Fibroblast of the aortic adventitia (primary cell): ENCODE measurements at regions not wholly inside any gene's neighbourhood (a gene's known extent, or its start where the extent isn't known, plus 50 kb on each side); places are given as distances from the start of the nearest gene placed in this dataset.

Source experiments
- DNase-seq: peaks from one replicate; pipeline ENCODE4 v3.0.0-alpha.2; 2010; ENCODE audit warnings: low read depth
- H3K4me3 ChIP-seq: 2 replicates; pipeline ENCODE4 v1.5.1; 2011; ENCODE audit warnings: low read depth, mild to moderate bottlenecking, control low read depth, low read length, moderate library complexity
- CTCF ChIP-seq: IDR thresholded peaks from 2 replicates; pipeline ENCODE4 v1.5.1; 2011; ENCODE audit warnings: mild to moderate bottlenecking, low read length, control low read depth, inconsistent platforms; ENCODE audit not compliant: insufficient read depth

GRCh38 chr22:49077036-49077393 is 750.7 kb downstream of the BRD1 start:
- DNase-seq = no peak
- no peak for TF ChIP-seq CTCF
- H3K4me3 ChIP-seq = no peak overlapping the region

GRCh38 chr22:49076300-49077035 is 751.2 kb downstream of the BRD1 start:
- no peak for DNase-seq
- TF ChIP-seq CTCF = no peak
- no peak overlapping the region for H3K4me3 ChIP-seq

GRCh38 chr22:49075150-49075549 is 752.5 kb downstream of the BRD1 start:
- no peak for TF ChIP-seq CTCF
- no peak for DNase-seq
- H3K4me3 ChIP-seq = no peak overlapping the region

GRCh38 chr22:49073873-49074417 is 753.7 kb downstream of the BRD1 start:
- H3K4me3 ChIP-seq = no peak overlapping the region
- DNase-seq = no peak
- no peak for TF ChIP-seq CTCF

GRCh38 chr22:49072996-49073645 is 754.6 kb downstream of the BRD1 start:
- no peak overlapping the region for H3K4me3 ChIP-seq
- no peak for TF ChIP-seq CTCF
- DNase-seq = no peak

GRCh38 chr22:49070501-49070900 is 757.2 kb downstream of the BRD1 start:
- no peak for DNase-seq
- no peak overlapping the region for H3K4me3 ChIP-seq
- TF ChIP-seq CTCF = no peak
